Esophagus squamous epithelium (tissue), 5 donors: ENCODE measurements at regions not wholly inside any gene's neighbourhood (a gene's known extent, or its start where the extent isn't known, plus 50 kb on each side); places are given as distances from the start of the nearest gene placed in this dataset.

Experiments used
- DNase-seq: peaks from one replicate; lab custom pipeline; 2025; lab: John Stamatoyannopoulos, UW
- H3K27ac ChIP-seq, 4 donors: fragments of 200-600 bp; sonication (generic); one replicate each; pipeline ENCODE4 v1.5.1; 2016 to 2019; ENCODE audit warnings: mild to moderate bottlenecking in 1 of 4
- H3K27me3 ChIP-seq, 4 donors: fragments of 200-600 bp; sonication (generic); 1 replicate in 3 of 4; 2 replicates in 1 of 4; pipeline versions ENCODE4 v1.5.1 to v1.6.0; 2017 to 2021; ENCODE audit warnings: antibody characterized with exemption in 1 of 4
- H3K36me3 ChIP-seq, 3 donors: fragments of 200-600 bp; sonication (generic); one replicate each; pipeline ENCODE4 v1.5.1; 2016 to 2019
- H3K4me1 ChIP-seq, 3 donors: fragments of 200-600 bp; sonication (generic); one replicate each; pipeline ENCODE4 v1.5.1; 2017 to 2019
- H3K4me3 ChIP-seq, 4 donors: fragments of 200-600 bp; sonication (generic); 1 replicate in 3 of 4; 2 replicates in 1 of 4; pipeline ENCODE4 v1.5.1; 2016 to 2019; ENCODE audit warnings: mild to moderate bottlenecking in 2 of 4, moderate library complexity in 1 of 4
- H3K9me3 ChIP-seq, 3 donors: fragments of 200-600 bp; sonication (generic); one replicate each; pipeline ENCODE4 v1.5.1; 2016 to 2019
- CTCF ChIP-seq, 6 experiments: fragments of 450-650 bp in 4 of 6; fragments of 200-600 bp in 2 of 6; sonication (generic) in 2 of 6; IDR thresholded peaks; one replicate each; pipeline ENCODE4 v1.5.1; 2016 to 2019; ENCODE audit warnings: antibody characterized with exemption in 6 of 6, mild to moderate bottlenecking in 4 of 6, moderate library complexity in 4 of 6
- POLR2A ChIP-seq, 4 donors: fragments of 450-650 bp; IDR thresholded peaks; one replicate each; pipeline ENCODE4 v1.6.1; 2017; ENCODE audit warnings: antibody characterized with exemption in 4 of 4, mild to moderate bottlenecking in 4 of 4, moderate library complexity in 3 of 4
- WGBS, 2 donors: methylation state at CpG; one replicate each; pipeline ENCODE4 v1.1.5; 2018; 5-methylcytosine and 5-hydroxymethylcytosine counted together
- intact Hi-C: fragments of 100-400 bp; cut with DNase I; formaldehyde crosslinking; loops from one replicate; pipeline ENCODE4 v1.15.0; 2022
- donor health status: DM: yes; HTN: yes; CAD: no.

- DNase-seq = no peak
- no peaks in the 10 kb centered on the region for H3K9me3 ChIP-seq
- TF ChIP-seq POLR2A (IDR thresholded peaks at IDR 0.05) (no peak), CTCF (IDR thresholded peaks at IDR 0.05) (no peak)
- no peaks in the 10 kb centered on the region for H3K27me3 ChIP-seq
- intact Hi-C loops = no loop called here
- H3K4me3 ChIP-seq = no peak overlapping the region
- H3K36me3 ChIP-seq = no peaks in the 10 kb centered on the region
- 87 to 93% methylated on average over 8 of the region's 8 CpGs for WGBS, 2 donors
- H3K27ac ChIP-seq = no peak overlapping the region
- H3K4me1 ChIP-seq = no peaks in the 10 kb centered on the region
Observed at GRCh38 chr4:177853229-177853628, 411.0 kb upstream of the AGA start.

GRCh38 chr4:177855507-177856197 is 413.4 kb upstream of the AGA start:
- WGBS, 2 donors = 42 to 44% methylated on average over 5 of the region's 5 CpGs
- Histone ChIP-seq H3K36me3 (no peaks in the 10 kb centered on the region), H3K4me1 (no peaks in the 10 kb centered on the region), H3K9me3 (no peaks in the 10 kb centered on the region), H3K27ac (no peak overlapping the region), H3K27me3 (no peaks in the 10 kb centered on the region), H3K4me3 (no peak overlapping the region)
- no peak for DNase-seq
- intact Hi-C loops = no loop called here
- no peak for TF ChIP-seq POLR2A (IDR thresholded peaks at IDR 0.05)
- TF ChIP-seq CTCF (IDR thresholded peaks at IDR 0.05) = no peak

- Histone ChIP-seq H3K36me3 (no peaks in the 10 kb centered on the region), H3K4me3 (no peak overlapping the region), H3K27ac (no peak overlapping the region), H3K9me3 (no peaks in the 10 kb centered on the region), H3K4me1 (no peaks in the 10 kb centered on the region), H3K27me3 (no peaks in the 10 kb centered on the region)
- intact Hi-C loops = no loop called here
- DNase-seq = no peak
- TF ChIP-seq CTCF (IDR thresholded peaks at IDR 0.05) (no peak), POLR2A (IDR thresholded peaks at IDR 0.05) (no peak)
Observed at GRCh38 chr4:177860171-177860570, 417.9 kb upstream of the AGA start.

- H3K36me3 ChIP-seq = no peaks in the 10 kb centered on the region
- H3K4me3 ChIP-seq = no peak overlapping the region
- intact Hi-C loops = no loop called here
- H3K27me3 ChIP-seq = no peaks in the 10 kb centered on the region
- no peaks in the 10 kb centered on the region for H3K4me1 ChIP-seq
- H3K27ac ChIP-seq = no peak overlapping the region
- DNase-seq = no peak
- TF ChIP-seq POLR2A (IDR thresholded peaks at IDR 0.05) (no peak), CTCF (IDR thresholded peaks at IDR 0.05) (no peak)
- H3K9me3 ChIP-seq = no peaks in the 10 kb centered on the region
- WGBS, 2 donors = 83 to 91% methylated on average over 6 to 7 of the region's 18 CpGs
Observed at GRCh38 chr4:177861551-177862094, 419.4 kb upstream of the AGA start.

- no peaks in the 10 kb centered on the region for H3K4me1 ChIP-seq
- intact Hi-C loops = no loop called here
- no peak overlapping the region for H3K4me3 ChIP-seq
- DNase-seq = no peak
- no peaks in the 10 kb centered on the region for H3K27me3 ChIP-seq
- H3K36me3 ChIP-seq = no peaks in the 10 kb centered on the region
- TF ChIP-seq POLR2A (IDR thresholded peaks at IDR 0.05) = no peak
- TF ChIP-seq CTCF (IDR thresholded peaks at IDR 0.05) = no peak
- H3K9me3 ChIP-seq = no peaks in the 10 kb centered on the region
- 83 to 90% methylated on average over 2 to 11 of the region's 19 CpGs for WGBS, 2 donors
- no peak overlapping the region for H3K27ac ChIP-seq
Observed at GRCh38 chr4:177862541-177863176, 420.4 kb upstream of the AGA start.
